Smooth muscle cell (in vitro differentiated cells): ENCODE measurements at regions not wholly inside any gene's neighbourhood (a gene's known extent, or its start where the extent isn't known, plus 50 kb on each side); places are given as distances from the start of the nearest gene placed in this dataset.

Source experiments
- DNase-seq: peaks from one replicate; lab custom pipeline; 2025; ENCODE audit not compliant: unreplicated experiment; lab: John Stamatoyannopoulos, UW
- H2AFZ ChIP-seq: fragments of 200-600 bp; sonication (generic); 2 replicates; pipeline ENCODE4 v1.6.0; 2016; ENCODE audit warnings: antibody characterized with exemption, low read depth, mild to moderate bottlenecking
- H3F3A ChIP-seq: fragments of 200-600 bp; sonication (generic); 2 replicates; pipeline ENCODE4 v1.6.0; 2017; ENCODE audit warnings: antibody characterized with exemption, low read depth
- H3K27ac ChIP-seq: fragments of 200-600 bp; sonication (generic); 2 replicates; pipeline ENCODE4 v1.5.1; 2016; ENCODE audit warnings: low read depth, mild to moderate bottlenecking
- H3K27me3 ChIP-seq: fragments of 200-600 bp; sonication (generic); 2 replicates; pipeline ENCODE4 v1.6.1; 2016; ENCODE audit warnings: low read depth, mild to moderate bottlenecking
- H3K36me3 ChIP-seq: fragments of 200-600 bp; sonication (generic); 2 replicates; pipeline ENCODE4 v1.5.1; 2016; ENCODE audit warnings: low read depth
- H3K4me1 ChIP-seq: fragments of 200-600 bp; sonication (generic); 2 replicates; pipeline ENCODE4 v1.5.1; 2016; ENCODE audit warnings: low read depth
- H3K4me2 ChIP-seq: fragments of 200-600 bp; sonication (generic); 2 replicates; pipeline ENCODE4 v1.6.0; 2016; ENCODE audit warnings: mild to moderate bottlenecking
- H3K4me3 ChIP-seq: fragments of 200-600 bp; sonication (generic); 2 replicates; pipeline ENCODE4 v1.5.1; 2016; ENCODE audit warnings: mild to moderate bottlenecking
- H3K79me2 ChIP-seq: fragments of 200-600 bp; sonication (generic); 2 replicates; pipeline ENCODE4 v1.6.0; 2016; ENCODE audit warnings: low read depth, mild to moderate bottlenecking
- H3K9ac ChIP-seq: fragments of 200-600 bp; sonication (generic); 2 replicates; pipeline ENCODE4 v1.6.0; 2016; ENCODE audit warnings: low read depth
- H3K9me3 ChIP-seq: fragments of 200-600 bp; sonication (generic); replicated peaks from 2 replicates; pipeline ENCODE4 v1.5.1; 2016; ENCODE audit warnings: low read depth
- H4K20me1 ChIP-seq: fragments of 200-600 bp; sonication (generic); 2 replicates; pipeline ENCODE4 v1.6.0; 2016; ENCODE audit warnings: low read depth
- WGBS: methylation state at CpG from one replicate; pipeline ENCODE4 v1.1.7; 2016; ENCODE audit warnings: low lambda C conversion rate; 5-methylcytosine and 5-hydroxymethylcytosine counted together
- TF ChIP-seq, protein P1 (sequence below): fragments of 200-600 bp; sonication (generic); IDR thresholded peaks from 2 replicates; pipeline ENCODE4 v1.5.1; 2017; ENCODE audit warnings: borderline replicate concordance, mild to moderate bottlenecking, antibody characterized with exemption; ENCODE audit not compliant: insufficient read depth, poor library complexity, severe bottlenecking

DNA sequence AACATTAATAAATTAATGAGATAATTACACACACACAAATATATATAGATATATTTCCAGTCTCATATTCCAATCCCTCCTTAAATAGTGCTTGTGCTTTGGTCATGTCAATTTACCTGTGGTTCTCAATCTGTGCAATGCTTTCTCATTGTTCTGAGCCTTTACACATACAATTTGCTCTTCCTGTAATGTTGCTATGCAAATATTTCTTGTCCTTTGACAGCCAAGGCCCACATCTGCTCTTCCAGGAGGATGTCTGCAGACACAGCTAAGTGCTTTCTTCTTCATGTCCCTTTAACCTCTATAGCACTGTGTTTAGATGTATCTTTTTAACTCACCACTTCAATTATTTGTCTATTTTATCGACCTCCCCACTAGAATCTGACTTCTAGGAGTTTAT lies 67.3 kb upstream of the RAPGEF2 start:
- TF ChIP-seq, protein P1, sequence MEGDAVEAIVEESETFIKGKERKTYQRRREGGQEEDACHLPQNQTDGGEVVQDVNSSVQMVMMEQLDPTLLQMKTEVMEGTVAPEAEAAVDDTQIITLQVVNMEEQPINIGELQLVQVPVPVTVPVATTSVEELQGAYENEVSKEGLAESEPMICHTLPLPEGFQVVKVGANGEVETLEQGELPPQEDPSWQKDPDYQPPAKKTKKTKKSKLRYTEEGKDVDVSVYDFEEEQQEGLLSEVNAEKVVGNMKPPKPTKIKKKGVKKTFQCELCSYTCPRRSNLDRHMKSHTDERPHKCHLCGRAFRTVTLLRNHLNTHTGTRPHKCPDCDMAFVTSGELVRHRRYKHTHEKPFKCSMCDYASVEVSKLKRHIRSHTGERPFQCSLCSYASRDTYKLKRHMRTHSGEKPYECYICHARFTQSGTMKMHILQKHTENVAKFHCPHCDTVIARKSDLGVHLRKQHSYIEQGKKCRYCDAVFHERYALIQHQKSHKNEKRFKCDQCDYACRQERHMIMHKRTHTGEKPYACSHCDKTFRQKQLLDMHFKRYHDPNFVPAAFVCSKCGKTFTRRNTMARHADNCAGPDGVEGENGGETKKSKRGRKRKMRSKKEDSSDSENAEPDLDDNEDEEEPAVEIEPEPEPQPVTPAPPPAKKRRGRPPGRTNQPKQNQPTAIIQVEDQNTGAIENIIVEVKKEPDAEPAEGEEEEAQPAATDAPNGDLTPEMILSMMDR, result no peak
- Histone ChIP-seq H2AFZ (no peak overlapping the region), H3K9me3 (no peaks in the 10 kb centered on the region), H3K4me2 (no peak overlapping the region), H3F3A (no peaks in the 10 kb centered on the region), H3K36me3 (no peaks in the 10 kb centered on the region), H3K9ac (no peak overlapping the region), H3K27me3 (peaks cover 7% of the 10 kb centered on the region), H3K4me3 (no peak overlapping the region), H3K27ac (no peak overlapping the region), H3K4me1 (no peaks in the 10 kb centered on the region), H4K20me1 (no peaks in the 10 kb centered on the region), H3K79me2 (no peaks in the 10 kb centered on the region)
- DNase-seq, result no peak
- WGBS, result 56% methylated on average over 1 of the region's 1 CpG

DNA sequence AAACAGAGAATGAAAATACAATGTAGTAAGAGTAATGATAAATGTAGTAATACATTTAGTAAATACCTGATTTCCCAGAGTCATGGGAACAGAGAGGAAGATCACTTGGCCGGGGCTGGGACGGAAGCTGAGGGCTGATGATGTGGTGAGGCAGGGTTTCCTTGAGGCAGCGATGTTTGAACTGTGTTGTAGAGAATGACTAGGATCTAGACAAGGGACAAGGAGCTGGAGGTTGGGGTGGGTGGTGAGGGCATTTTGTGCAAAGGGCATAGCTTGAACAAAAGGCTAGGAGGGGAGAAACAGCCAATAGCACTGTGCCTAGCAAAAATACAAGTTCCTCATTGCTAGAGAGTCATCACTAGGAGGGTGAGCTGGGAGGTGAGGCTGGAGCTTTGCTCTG lies 64.3 kb upstream of the RAPGEF2 start:
- H3K9ac ChIP-seq, result no peak overlapping the region
- peaks cover 7% of the 10 kb centered on the region for H3K27me3 ChIP-seq
- no peak overlapping the region for H3K4me2 ChIP-seq
- no peak for DNase-seq
- no peaks in the 10 kb centered on the region for H3K9me3 ChIP-seq
- no peaks in the 10 kb centered on the region for H4K20me1 ChIP-seq
- H3F3A ChIP-seq, result no peaks in the 10 kb centered on the region
- no peaks in the 10 kb centered on the region for H3K36me3 ChIP-seq
- no peak overlapping the region for H3K27ac ChIP-seq
- 94% methylated on average over 3 of the region's 3 CpGs for WGBS
- H3K4me3 ChIP-seq, result no peak overlapping the region
- no peak overlapping the region for H2AFZ ChIP-seq
- H3K79me2 ChIP-seq, result no peaks in the 10 kb centered on the region
- H3K4me1 ChIP-seq, result no peaks in the 10 kb centered on the region
- TF ChIP-seq, protein P1, result no peak

- no peak overlapping the region for H3K4me3 ChIP-seq
- H3K36me3 ChIP-seq, result no peaks in the 10 kb centered on the region
- H4K20me1 ChIP-seq, result no peaks in the 10 kb centered on the region
- no peak overlapping the region for H3K9ac ChIP-seq
- H3K79me2 ChIP-seq, result no peaks in the 10 kb centered on the region
- H3K27me3 ChIP-seq, result peaks cover 7% of the 10 kb centered on the region
- WGBS, result 81% methylated on average over 6 of the region's 6 CpGs
- no peaks in the 10 kb centered on the region for H3F3A ChIP-seq
- no peak overlapping the region for H3K4me2 ChIP-seq
- H3K4me1 ChIP-seq, result no peaks in the 10 kb centered on the region
- no peak for DNase-seq
- no peak overlapping the region for H3K27ac ChIP-seq
- H3K9me3 ChIP-seq, result no peaks in the 10 kb centered on the region
- no peak overlapping the region for H2AFZ ChIP-seq
- TF ChIP-seq, protein P1, result no peak
Observed at GRCh38 chr4:159041054-159042034, 61.5 kb upstream of the RAPGEF2 start.

- Histone ChIP-seq H3F3A (no peaks in the 10 kb centered on the region), H3K9me3 (no peaks in the 10 kb centered on the region), H4K20me1 (no peaks in the 10 kb centered on the region), H3K27me3 (peaks cover under 1% of the 10 kb centered on the region), H3K4me2 (no peak overlapping the region), H3K36me3 (no peaks in the 10 kb centered on the region), H3K79me2 (no peaks in the 10 kb centered on the region), H3K9ac (no peak overlapping the region), H2AFZ (no peak overlapping the region), H3K27ac (no peak overlapping the region), H3K4me1 (no peaks in the 10 kb centered on the region), H3K4me3 (no peak overlapping the region)
- WGBS, result 82% methylated on average over 5 of the region's 5 CpGs
- TF ChIP-seq, protein P1, result no peak
- DNase-seq, result no peak
Observed at GRCh38 chr4:159042097-159042605, 60.7 kb upstream of the RAPGEF2 start.
